ENCODE measurements at regions not wholly inside any gene's neighbourhood (a gene's known extent, or its start where the extent isn't known, plus 50 kb on each side); places are given as distances from the start of the nearest gene placed in this dataset.

GRCh38 chr11:82676483-82677094, 57.1 kb downstream of the FAM181B start:
- no peak for DNase-seq

GRCh38 chr11:82675838-82676237, 57.8 kb downstream of the FAM181B start:
- no peak for DNase-seq

- DNase-seq = no peak
Measured at GRCh38 chr11:82673631-82674030, 60.0 kb downstream of the FAM181B start.

GRCh38 chr11:82671451-82671850, 62.2 kb downstream of the FAM181B start:
- no peak for DNase-seq

- DNase-seq = no peak
Measured at GRCh38 chr11:82663535-82663934, 70.1 kb downstream of the FAM181B start.

- DNase-seq = no peak
Measured at GRCh38 chr11:82653752-82654151, 79.9 kb downstream of the FAM181B start.

GRCh38 chr11:82639251-82639650, 94.4 kb downstream of the FAM181B start:
- DNase-seq = no peak

- DNase-seq = no peak
Measured at GRCh38 chr11:82636615-82637014, 97.0 kb downstream of the FAM181B start.

GRCh38 chr11:82634091-82634490, 99.6 kb downstream of the FAM181B start:
- DNase-seq = no peak

GRCh38 chr11:82631722-82632630, 101.7 kb downstream of the FAM181B start:
- DNase-seq = no peak

- no peak for DNase-seq
Measured at GRCh38 chr11:82610671-82611070, 123.0 kb downstream of the FAM181B start.

- DNase-seq = no peak
Measured at GRCh38 chr11:82606738-82607137, 126.9 kb downstream of the FAM181B start.

GRCh38 chr11:82601711-82602110, 132.0 kb downstream of the FAM181B start:
- no peak for DNase-seq

GRCh38 chr11:82599836-82600235, 133.8 kb downstream of the FAM181B start:
- no peak for DNase-seq

- no peak for DNase-seq
Measured at GRCh38 chr11:82586581-82586980, 147.1 kb downstream of the FAM181B start.

GRCh38 chr11:82577246-82577645, 156.4 kb downstream of the FAM181B start:
- DNase-seq = no peak

- DNase-seq = no peak
Measured at GRCh38 chr11:82560836-82561235, 172.8 kb downstream of the FAM181B start.

GRCh38 chr11:82559609-82560008, 174.1 kb downstream of the FAM181B start:
- no peak for DNase-seq

- DNase-seq = no peak
Measured at GRCh38 chr11:82557274-82557673, 176.4 kb downstream of the FAM181B start.

- no peak for DNase-seq
Measured at GRCh38 chr11:82556210-82556609, 177.5 kb downstream of the FAM181B start.

- no peak for DNase-seq
Measured at GRCh38 chr11:82546661-82547557, 186.8 kb downstream of the FAM181B start.

- no peak for DNase-seq
Measured at GRCh38 chr11:82539669-82540068, 194.0 kb downstream of the FAM181B start.

- DNase-seq = no peak
Measured at GRCh38 chr11:82536706-82537105, 197.0 kb downstream of the FAM181B start.

Data from stimulated activated naive CD4-positive, alpha-beta T cell (primary cell).